Hypothalamus (tissue), 51 donors: ENCODE measurements at regions not wholly inside any gene's neighbourhood (a gene's known extent, or its start where the extent isn't known, plus 50 kb on each side); places are given as distances from the start of the nearest gene placed in this dataset.

ENCODE experiments used
- DNase-seq, 51 donors: peaks; one replicate each; lab custom pipeline; 2025; lab: John Stamatoyannopoulos, UW

DNA sequence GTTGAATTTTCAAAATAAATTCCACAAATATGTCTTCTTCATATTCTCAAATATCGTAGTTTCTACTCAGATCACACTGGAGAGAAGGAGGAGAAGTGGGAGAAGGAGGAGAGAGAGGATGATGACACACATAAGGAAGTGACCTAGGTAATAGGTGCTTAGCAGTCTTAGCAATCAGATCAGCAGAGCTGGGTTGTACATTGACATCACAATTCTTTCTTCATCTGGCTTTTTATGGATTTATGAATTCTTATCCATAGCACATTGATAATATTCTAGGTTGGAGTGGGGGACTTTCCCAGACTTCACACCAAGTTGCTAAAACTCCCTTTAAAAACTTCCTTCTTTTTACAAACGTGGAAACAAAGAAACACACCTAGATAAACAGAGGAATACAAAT is 86.9 kb downstream of the FGF9 start:
- no peak for DNase-seq

DNA sequence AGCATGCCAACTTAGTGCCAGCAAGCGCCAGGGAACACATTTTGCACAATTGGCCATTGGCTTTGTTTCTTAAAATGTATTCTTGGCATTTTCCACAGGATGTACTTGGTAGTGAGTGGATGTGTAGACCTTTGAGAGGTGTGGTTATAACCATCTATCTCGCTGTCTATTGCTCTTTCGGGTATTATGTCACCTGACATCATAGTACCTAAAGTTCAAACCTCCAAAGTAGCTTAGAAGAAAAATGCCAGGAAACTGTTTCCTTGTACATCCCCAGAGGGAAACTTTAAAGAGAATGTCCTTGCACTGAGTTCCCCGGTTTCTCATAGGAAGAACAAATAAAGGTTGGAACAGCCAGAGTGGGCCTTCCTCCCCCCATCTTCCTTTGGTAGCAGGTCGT is 87.6 kb downstream of the FGF9 start:
- no peak for DNase-seq

DNA sequence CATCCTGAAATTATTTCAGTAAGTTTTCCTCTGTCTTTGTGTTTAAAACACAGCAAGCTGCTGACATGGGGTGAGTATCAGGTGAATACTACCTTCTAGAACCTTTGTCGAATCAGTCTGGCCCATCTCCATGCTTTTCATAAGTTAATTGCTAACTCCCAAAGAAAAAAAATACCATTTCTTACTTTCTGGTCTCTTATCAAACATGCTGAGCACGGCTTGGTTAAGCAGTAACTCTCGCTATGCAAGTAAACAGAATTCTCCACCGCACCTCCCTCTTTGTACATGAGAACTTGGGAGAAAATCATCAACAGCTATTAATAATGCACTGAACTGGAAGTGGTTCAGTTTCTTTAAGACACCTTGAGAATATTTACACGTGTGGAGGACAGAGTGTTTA is 88.6 kb downstream of the FGF9 start:
- DNase-seq = no peak

DNA sequence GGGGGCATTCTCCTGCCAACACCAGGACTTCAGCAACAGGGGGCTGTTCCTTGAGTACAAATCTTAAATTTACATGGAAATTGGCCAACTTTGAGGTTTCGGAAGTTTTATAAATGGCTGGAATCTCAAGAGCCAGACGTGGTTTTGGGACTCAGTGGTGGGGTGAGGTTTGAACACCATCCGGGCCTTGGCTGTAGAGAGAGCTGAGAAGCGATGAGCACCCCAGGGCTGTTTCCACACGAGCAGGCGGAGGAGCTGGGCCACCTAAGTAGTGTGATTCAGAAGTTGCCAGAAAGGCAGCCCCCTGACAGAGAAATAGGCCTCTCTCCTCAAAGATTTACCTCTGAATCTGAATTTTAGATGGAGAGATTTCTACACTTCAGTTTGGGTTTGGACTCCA is 89.0 kb downstream of the FGF9 start:
- DNase-seq = no peak

DNA sequence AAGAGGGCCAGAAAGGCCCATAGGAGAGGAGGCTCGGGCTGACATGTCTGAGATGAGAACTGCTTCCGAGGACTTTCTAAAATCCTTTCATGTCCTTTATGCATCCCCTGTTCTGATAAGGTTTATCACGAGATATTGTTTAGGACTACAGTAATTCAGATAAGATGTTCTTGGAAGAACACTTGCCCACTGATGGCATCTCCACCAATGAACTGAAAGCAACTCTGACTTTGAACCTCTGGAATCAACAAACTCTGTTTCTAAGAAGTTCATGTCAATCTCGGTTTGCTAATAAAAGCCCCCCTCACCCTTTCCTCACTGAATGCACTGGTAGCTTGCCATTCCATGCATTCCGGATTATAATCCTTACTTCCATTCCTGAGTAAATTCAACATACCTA is 90.9 kb downstream of the FGF9 start:
- DNase-seq = no peak

DNA sequence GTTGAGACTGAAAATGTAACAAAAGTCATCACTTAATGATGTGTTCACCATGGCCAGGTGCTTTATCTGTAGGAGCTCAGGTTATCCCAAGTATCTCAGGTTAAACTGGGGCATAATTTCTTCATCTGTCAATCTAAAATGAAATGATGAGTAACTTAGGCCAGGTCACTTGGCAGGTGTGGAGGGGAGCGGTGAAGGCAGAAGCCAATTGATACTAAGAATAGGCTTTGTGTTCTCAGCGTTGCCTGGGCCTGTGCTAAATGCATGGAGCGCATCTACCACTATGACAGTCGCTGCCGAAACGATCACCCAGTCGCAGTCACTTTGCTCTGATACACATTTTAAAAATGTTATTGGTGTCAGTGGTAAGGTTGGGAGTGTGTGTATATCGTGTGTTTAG is 91.6 kb downstream of the FGF9 start:
- no peak for DNase-seq

DNA sequence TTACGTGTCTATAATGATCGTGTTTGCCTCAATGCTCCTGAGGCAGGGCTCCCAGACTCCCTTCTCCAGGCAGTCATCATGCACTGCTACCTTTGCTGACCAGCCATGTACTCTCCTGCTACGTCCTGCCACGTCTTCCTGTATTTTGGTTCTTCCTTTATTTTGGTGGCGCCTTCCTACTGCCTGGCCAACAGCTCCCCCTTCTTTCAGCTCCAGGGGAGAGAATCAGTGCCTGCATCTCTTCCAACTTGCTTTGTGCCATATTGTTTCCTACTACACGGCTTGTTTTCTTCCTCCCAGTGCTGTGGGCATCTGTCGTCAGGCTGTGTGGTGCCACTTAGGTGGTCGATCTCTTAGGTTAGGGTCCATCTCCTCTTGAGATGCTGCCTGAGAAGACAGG is 96.2 kb downstream of the FGF9 start:
- no peak for DNase-seq

DNA sequence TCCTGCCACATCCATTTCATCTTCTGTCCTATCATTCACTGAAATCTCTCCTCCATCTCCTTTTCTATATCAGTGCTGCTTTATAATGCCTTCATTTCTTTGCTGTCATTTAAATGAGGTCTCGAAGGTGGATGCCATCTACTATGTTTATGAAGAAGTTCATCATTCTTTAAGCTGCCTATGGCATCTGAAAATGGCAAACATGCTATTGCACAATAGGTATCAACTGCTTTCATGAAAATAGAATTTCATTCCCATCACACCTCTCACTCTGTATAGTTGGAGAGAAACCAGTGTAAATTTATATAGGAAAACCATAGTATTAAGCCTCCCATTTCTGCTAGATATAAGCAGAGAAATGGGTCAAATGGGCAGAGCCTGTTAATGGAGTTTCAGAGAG is 100.2 kb downstream of the FGF9 start:
- DNase-seq = no peak

DNA sequence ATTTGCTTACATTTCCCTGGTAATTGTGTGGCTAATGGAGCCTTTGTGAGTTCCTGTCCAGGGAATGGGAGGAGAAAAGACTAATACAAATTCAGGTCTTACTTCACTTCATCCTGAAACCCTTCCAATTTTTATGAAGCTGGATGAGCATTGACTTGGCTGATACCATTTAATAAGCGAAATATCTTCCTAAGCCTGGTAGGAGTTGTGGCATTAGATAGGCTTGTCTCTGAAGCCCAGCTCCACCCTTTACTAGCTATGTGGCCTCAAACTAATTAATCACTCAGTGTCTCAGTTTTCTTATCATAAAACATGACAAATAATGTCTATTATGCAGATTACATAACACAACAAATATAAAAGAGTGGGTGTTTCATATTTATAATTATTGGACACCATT is 106.3 kb downstream of the FGF9 start:
- DNase-seq = no peak

DNA sequence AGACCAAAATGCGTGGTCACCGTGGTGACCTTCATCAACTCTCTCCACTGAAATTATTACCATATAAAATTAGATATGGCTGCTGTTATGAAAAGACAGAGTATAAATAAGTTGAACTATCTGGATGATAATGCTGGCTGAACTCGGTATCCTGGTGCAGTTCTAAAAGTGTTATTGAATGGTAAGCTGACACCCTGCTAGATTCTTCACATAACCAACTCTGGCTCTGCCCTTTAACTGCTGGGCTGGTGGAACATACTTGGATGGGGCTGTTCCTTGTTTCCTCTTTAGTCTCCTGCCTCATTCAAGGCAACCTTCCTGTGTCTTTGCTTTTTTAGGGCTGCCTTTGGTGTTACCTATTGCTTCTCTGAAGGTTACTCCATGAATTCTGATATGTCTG is 106.9 kb downstream of the FGF9 start:
- no peak for DNase-seq

DNA sequence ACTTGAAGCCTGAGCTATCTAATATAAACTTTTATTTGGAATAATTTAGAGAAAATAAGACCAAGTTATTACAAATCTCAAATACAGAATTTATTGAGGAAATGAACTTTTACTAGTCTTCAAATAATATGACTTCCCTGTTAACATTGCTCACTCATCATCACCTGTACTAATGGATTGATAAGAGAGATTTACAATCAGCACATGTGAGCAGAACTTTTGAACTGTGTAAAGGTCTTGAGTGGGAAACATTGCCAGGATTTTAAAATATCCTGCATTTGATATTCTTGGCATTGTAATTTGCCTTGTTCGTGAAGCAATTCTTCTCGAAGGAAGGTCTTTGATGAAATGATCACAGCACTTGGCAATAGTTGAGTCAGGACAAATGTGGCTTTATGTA is 111.9 kb downstream of the FGF9 start:
- no peak for DNase-seq

DNA sequence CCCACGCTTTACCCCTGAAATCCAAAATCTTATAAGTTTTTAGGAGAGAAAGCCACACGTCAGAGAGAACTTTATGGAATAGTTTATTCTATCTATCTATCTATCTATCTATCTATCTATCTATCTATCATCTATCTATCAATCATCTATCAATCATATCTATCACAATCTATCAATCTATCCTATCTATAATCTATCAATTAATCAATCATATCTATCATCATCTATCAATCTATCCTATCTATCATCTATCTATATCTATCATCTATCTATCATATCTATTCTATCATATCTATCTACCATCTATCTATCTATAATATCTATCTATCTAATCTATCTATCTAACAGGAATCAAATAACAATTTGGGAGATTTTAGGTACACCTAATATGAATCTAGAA is 115.1 kb downstream of the FGF9 start:
- no peak for DNase-seq

DNA sequence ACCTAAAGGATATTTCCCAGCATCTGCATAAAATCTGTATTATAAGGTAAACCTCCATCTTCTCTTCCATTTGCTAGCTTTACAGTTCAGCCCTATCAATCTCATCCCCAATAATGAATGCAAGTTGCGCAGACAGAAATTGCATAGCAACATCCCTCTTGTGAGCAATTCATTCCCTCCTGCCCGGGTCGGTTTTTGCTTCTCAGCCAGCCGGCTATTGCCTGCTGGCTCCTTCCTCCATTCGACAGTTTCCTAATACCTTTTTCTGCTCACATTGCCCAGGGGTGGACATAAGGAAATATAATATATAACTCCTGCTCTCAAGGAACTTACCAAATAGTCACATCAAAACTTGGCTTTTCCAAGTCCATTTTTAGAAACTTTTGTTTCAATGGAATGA is 125.2 kb downstream of the FGF9 start:
- no peak for DNase-seq

DNA sequence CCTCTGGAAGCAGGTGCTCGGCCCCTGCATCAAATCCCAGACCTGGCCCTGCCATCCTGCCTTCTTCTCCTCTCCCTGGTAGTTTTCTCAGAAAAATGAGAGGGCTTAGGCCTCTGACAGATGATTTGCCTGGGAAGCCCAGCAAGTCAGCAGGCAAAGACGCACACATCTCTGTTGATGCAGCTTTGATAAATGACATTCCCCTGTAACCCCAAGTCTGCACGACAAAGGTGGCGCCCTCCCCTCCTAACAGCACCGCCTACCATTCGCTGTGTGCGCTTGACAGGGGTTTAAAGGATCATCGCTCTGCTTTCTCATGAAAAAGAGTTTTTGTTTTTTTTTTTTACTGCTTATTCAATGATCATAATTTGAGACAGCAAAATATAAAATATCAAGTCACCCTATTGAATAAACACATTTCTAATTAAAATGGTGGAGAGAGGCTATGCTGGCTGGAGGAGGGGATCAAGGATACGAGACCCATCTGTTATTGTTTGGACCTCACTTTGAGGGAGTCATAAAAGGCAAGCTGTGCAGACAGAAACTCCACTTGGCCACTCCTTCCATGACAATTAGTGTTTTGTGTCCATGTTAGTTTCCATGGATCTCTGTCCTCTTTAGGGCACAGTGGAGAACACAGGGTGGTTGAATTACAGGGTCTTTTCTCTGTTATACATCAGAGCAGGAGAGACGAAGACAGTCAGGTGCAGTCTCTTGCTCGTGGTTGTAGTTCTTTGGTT is 126.1 kb downstream of the FGF9 start:
- DNase-seq = no peak

DNA sequence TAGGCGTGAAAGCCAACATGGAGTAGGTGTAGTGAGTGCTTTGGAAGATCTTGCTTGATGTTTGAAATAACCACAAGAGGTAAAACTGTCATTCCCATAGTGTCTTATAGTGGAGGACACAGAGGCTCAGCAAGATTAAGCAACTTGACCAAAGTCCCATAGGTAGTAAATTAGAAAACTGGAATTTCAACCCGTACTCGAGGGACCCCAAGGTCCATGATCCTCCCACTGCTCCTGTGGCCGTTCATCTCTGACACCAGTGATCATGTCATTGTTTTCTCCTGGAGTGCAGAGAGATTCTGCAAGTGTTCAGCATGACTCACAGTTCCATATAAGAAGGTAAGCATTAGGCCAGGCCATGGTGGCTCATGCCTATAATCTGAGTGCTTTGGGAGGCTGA is 126.9 kb downstream of the FGF9 start:
- DNase-seq = no peak

DNA sequence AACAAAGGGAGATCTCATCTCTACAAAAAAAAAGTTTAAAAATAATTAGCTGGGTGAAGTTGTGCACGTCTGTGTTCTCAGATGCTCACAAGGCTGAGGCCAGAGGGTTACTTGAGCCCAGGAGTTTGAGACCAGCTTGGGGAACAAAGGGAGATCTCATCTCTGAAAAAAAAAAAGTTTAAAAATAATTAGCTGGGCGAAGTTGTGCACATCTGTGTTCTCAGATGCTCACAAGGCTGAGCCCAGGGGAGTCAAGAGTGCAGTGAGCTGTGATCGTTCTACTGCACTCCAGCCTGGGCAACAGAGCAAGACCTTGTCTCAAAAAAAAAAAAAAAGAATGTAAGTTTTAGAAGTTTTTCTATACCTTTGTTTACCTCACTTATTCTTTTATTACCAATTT is 127.3 kb downstream of the FGF9 start:
- DNase-seq = no peak

DNA sequence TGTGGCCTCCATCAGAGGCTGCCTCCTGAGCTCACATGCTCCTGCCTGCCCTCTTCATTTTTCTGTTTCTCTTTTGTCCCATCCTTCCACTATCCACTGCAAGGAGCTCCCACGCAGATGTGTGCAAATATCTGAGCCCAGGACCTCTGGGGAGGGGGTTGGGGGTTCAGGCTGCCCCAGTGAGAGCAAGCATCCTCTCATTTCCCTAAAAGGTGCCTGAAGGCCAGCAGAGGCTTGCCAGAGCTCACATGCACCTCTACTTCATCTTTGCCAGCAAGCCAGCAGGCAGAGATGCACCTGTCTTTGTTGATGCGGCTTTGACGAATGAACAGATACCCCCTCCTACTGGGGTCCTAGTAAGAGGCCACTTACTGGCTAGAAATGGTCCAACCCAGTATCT is 128.8 kb downstream of the FGF9 start:
- no peak for DNase-seq

DNA sequence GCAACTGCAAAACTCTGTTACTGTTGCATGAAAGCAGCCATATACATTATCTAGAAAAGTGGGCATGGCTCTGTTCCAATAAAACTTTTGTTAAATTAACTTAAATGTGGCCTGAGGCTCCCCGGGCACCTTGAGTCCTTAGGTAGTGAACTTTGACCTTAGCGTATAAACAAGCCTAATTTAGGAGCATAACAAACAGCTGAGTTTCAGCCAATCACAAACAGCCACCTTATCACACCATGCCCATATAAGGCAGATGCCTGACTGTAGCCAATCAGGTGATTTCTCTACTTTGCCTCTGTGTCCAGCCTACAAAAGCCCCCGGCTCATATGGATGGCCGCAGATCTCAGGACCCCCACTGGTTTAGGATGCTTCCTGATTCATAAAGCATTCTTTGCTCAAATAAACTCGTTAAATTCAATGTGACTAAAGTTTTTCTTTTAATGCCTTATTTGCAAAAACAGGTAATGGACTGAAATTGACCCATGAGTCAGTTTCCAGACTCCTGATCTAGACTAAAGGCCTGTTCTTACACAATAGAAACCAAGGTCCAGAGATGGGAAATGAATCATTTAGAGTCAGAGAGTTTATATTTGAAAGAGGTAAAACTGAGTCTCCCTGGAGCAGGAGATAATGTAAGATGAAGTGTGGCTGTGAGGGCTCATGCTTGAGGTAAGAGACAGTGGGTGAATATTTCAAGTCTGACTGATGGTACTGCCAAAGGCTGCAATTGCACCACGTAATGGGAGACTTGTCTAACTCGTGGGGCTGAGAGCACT is 130.2 kb downstream of the FGF9 start:
- no peak for DNase-seq

DNA sequence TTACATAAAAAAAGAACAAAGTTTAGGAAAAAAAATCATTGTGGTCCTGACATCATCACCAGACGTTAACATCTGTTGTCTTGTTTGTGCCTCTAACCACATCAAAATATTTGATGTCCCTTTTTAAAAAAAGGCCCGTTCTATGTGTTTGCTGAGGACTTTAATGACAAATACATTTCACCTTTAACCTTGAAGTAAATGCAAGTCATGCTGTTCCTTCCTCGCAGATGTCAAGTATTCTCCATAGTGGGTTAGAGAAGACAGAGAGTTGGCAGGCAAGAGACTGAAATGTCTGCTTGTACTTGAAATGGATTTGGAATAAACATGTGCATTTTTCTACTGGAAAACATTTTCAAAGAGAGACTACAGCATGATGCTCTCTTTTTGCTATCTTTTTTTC is 134.9 kb downstream of the FGF9 start:
- no peak for DNase-seq

DNA sequence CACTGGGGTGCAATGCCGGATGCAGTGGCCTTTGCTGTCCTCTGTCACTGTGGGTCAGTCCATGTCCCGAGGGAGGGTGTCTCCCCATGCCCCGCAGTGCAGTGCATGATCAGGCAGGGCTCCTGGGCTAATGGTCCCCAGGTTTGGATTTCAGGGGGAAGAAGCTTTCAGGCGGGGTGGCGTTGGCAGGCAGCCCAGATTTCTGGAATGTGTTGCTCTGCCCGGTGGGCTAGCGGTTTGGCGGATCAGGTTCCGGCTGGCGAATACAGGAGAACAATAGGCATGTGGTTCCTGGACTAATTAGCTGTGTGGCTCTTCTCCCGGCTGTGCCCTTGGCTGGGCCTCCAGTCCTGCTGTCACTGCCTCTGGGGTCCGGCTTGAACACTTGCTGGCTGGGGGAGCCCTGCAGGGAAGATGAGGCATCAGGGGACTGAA is 141.3 kb downstream of the FGF9 start:
- no peak for DNase-seq

DNA sequence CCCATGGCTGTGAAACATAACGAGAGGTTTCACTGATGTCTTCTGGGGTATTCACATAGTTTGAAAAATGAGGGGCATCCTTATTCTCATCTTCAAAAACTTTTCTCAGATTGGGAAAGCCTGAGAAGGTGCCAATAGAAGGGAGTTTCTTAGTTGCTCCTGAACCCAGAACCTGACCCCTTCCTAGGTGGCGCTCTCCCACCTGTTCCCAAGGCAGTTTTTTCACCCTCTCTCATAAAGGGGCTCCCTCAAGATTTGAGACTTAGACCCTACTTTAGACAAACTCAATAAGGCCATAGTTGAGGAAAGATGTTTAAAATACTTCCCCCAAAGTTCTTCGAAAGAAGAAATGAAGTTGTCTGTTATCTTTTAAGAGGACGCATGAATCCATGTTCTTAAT is 142.2 kb downstream of the FGF9 start:
- DNase-seq = no peak

DNA sequence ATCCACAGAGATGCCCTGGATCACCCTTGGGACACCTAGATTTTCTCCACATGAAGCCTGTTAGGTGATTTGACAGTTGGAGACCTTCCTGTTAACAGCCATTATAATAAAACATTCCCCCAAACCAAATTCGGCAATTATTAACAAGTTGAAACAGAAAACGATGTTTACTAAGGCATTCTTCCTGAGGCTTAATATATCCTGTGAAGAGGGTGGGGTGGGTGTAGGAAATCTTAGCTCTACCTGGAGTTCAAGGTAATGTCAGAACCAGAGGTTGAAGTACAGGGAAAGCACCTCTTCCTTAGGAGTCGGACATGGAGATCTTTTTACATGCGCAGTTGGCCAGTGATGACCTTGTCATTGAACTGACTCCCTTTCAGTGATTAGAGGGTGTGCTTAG is 143.0 kb downstream of the FGF9 start:
- DNase-seq = no peak

DNA sequence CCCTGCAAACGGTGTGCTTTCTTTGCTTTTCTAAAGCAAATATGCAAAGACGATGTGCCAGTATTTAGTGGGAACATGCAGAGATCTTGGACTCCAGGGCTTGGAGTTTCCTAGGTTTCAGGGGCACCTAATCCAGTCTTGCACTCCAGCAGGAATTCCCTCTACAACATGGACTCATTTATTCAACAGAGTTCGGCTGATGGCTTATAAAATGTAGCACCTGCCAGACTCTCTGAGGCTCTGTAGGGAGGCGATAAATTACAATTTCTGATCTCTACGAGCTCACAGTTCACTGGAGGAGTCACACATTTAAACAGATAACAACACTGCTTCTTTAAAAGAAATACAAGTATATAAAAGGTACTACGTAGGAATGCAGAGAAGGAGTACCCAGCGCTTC is 143.7 kb downstream of the FGF9 start:
- no peak for DNase-seq
